ENCODE measurements at regions not wholly inside any gene's neighbourhood (a gene's known extent, or its start where the extent isn't known, plus 50 kb on each side); places are given as distances from the start of the nearest gene placed in this dataset.

- POLR2A ChIA-PET: interaction anchor here (0.6 to 0.7 kb wide), 2 partner anchors 160 to 295 kb away, joined by 3 read pairs; no protein-coding TSS in a partner anchor
- no peak overlapping the region for H3K4me3 ChIP-seq (ENCODE audit: low read depth, low read length)
- CTCF ChIA-PET: no interaction called here
- H3K9me3 ChIP-seq (ENCODE audit: control insufficient read depth, insufficient read depth, low read length): no peaks in the 10 kb centered on the region
- no peak overlapping the region for H3K27ac ChIP-seq (ENCODE audit: low read depth, low read length)
- DNase-seq (ENCODE audit: low read depth, low spot score): peak; percentile 44
- no peaks in the 10 kb centered on the region for H3K27me3 ChIP-seq (ENCODE audit: control insufficient read depth, insufficient read depth, low read length)
- no peak for TF ChIP-seq CTCF (IDR thresholded peaks at IDR 0.05; ENCODE audit: low read depth, low read length)
Observed at GRCh38 chr5:40383749-40384651, 295.7 kb upstream of the PTGER4 start.

- no peak overlapping the region for H3K27ac ChIP-seq (ENCODE audit: low read depth, low read length)
Observed at GRCh38 chr5:40381676-40382363, 297.9 kb upstream of the PTGER4 start.

GRCh38 chr5:40381016-40381415 lies 298.7 kb upstream of the PTGER4 start:
- H3K4me3 ChIP-seq (ENCODE audit: low read depth, low read length): no peak overlapping the region
- ChIA-PET POLR2A (no interaction called here), CTCF (no interaction called here)
- DNase-seq (ENCODE audit: low read depth, low spot score): no peak
- no peaks in the 10 kb centered on the region for H3K9me3 ChIP-seq (ENCODE audit: control insufficient read depth, insufficient read depth, low read length)
- H3K27ac ChIP-seq (ENCODE audit: low read depth, low read length): no peak overlapping the region
- no peaks in the 10 kb centered on the region for H3K27me3 ChIP-seq (ENCODE audit: control insufficient read depth, insufficient read depth, low read length)
- TF ChIP-seq CTCF (IDR thresholded peaks at IDR 0.05; ENCODE audit: low read depth, low read length): no peak

More at GRCh38 chr5:40381676-40382363, 297.9 kb upstream of the PTGER4 start:
- no peaks in the 10 kb centered on the region for H3K9me3 ChIP-seq (ENCODE audit: control insufficient read depth, insufficient read depth, low read length)
- POLR2A ChIA-PET: no interaction called here
- H3K27me3 ChIP-seq (ENCODE audit: control insufficient read depth, insufficient read depth, low read length): no peaks in the 10 kb centered on the region
- H3K4me3 ChIP-seq (ENCODE audit: low read depth, low read length): no peak overlapping the region
- CTCF ChIA-PET: no interaction called here
- TF ChIP-seq CTCF (IDR thresholded peaks at IDR 0.05; ENCODE audit: low read depth, low read length): no peak
- no peak for DNase-seq (ENCODE audit: low read depth, low spot score)

- CTCF ChIA-PET: interaction anchor here (0.6 kb wide), 1 partner anchor 171 kb away, joined by 4 read pairs; no protein-coding TSS in a partner anchor
- POLR2A ChIA-PET: no interaction called here
- Histone ChIP-seq H3K9me3 (ENCODE audit: control insufficient read depth, insufficient read depth, low read length) (no peaks in the 10 kb centered on the region), H3K4me3 (ENCODE audit: low read depth, low read length) (no peak overlapping the region), H3K27me3 (ENCODE audit: control insufficient read depth, insufficient read depth, low read length) (no peaks in the 10 kb centered on the region), H3K27ac (ENCODE audit: low read depth, low read length) (no peak overlapping the region)
- DNase-seq (ENCODE audit: low read depth, low spot score): no peak
- TF ChIP-seq CTCF (IDR thresholded peaks at IDR 0.05; ENCODE audit: low read depth, low read length): no peak
Observed at GRCh38 chr5:40378396-40379177, 301.1 kb upstream of the PTGER4 start.

All from AG04450 (cell line).